ENCODE measurements at regions not wholly inside any gene's neighbourhood (a gene's known extent, or its start where the extent isn't known, plus 50 kb on each side); places are given as distances from the start of the nearest gene placed in this dataset.

- no peak for TF ChIP-seq POLR2A (IDR thresholded peaks at IDR 0.05)
- TF ChIP-seq, protein P1, sequence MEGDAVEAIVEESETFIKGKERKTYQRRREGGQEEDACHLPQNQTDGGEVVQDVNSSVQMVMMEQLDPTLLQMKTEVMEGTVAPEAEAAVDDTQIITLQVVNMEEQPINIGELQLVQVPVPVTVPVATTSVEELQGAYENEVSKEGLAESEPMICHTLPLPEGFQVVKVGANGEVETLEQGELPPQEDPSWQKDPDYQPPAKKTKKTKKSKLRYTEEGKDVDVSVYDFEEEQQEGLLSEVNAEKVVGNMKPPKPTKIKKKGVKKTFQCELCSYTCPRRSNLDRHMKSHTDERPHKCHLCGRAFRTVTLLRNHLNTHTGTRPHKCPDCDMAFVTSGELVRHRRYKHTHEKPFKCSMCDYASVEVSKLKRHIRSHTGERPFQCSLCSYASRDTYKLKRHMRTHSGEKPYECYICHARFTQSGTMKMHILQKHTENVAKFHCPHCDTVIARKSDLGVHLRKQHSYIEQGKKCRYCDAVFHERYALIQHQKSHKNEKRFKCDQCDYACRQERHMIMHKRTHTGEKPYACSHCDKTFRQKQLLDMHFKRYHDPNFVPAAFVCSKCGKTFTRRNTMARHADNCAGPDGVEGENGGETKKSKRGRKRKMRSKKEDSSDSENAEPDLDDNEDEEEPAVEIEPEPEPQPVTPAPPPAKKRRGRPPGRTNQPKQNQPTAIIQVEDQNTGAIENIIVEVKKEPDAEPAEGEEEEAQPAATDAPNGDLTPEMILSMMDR (IDR thresholded peaks at IDR 0.05), result no peak
Observed at GRCh38 chr14:39548358-39548757, 116.1 kb upstream of the FBXO33 start.
